ENCODE measurements at regions not wholly inside any gene's neighbourhood (a gene's known extent, or its start where the extent isn't known, plus 50 kb on each side); places are given as distances from the start of the nearest gene placed in this dataset.

DNA sequence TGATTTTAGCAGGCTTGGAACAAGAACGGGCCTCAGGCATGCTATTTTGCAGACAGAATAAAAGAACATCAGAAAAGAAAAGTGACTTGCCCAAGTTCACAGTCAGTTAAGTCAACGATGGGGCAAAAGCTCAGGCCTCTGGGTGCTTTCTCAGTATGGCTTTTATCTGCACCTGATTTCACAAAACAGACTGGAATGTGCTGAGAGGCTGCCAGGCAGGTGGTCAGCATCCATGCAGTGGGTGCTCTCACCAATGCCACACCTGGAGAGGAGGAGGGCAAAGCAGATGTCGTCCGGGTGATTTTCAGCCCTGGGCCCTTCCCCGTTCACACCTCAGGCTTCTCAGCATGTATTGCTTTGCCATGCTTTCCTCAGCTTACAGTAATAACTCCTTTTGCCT lies 854.6 kb downstream of the RNF144A start:
- Histone ChIP-seq H3K36me3 (replicated peaks in 1 of 2) (no peaks in the 10 kb centered on the region), H3K4me3 (no peak overlapping the region), H3K27ac (no peak overlapping the region), H3K9me3 (replicated peaks in 1 of 3) (no peaks in the 10 kb centered on the region), H3K4me1 (replicated peaks in 1 of 2) (no peaks in the 10 kb centered on the region), H3K27me3 (no peaks in the 10 kb centered on the region)
- WGBS, 4 donors: 94 to 98% (median 97%) methylated on average over 4 to 5 of the region's 5 CpGs
- TF ChIP-seq POLR2A (IDR thresholded peaks at IDR 0.05): no peak
- TF ChIP-seq, protein P1, sequence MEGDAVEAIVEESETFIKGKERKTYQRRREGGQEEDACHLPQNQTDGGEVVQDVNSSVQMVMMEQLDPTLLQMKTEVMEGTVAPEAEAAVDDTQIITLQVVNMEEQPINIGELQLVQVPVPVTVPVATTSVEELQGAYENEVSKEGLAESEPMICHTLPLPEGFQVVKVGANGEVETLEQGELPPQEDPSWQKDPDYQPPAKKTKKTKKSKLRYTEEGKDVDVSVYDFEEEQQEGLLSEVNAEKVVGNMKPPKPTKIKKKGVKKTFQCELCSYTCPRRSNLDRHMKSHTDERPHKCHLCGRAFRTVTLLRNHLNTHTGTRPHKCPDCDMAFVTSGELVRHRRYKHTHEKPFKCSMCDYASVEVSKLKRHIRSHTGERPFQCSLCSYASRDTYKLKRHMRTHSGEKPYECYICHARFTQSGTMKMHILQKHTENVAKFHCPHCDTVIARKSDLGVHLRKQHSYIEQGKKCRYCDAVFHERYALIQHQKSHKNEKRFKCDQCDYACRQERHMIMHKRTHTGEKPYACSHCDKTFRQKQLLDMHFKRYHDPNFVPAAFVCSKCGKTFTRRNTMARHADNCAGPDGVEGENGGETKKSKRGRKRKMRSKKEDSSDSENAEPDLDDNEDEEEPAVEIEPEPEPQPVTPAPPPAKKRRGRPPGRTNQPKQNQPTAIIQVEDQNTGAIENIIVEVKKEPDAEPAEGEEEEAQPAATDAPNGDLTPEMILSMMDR (IDR thresholded peaks at IDR 0.05): no peak
- no peak for DNase-seq
- intact Hi-C loops (cut with DNase I): no loop called here

DNA sequence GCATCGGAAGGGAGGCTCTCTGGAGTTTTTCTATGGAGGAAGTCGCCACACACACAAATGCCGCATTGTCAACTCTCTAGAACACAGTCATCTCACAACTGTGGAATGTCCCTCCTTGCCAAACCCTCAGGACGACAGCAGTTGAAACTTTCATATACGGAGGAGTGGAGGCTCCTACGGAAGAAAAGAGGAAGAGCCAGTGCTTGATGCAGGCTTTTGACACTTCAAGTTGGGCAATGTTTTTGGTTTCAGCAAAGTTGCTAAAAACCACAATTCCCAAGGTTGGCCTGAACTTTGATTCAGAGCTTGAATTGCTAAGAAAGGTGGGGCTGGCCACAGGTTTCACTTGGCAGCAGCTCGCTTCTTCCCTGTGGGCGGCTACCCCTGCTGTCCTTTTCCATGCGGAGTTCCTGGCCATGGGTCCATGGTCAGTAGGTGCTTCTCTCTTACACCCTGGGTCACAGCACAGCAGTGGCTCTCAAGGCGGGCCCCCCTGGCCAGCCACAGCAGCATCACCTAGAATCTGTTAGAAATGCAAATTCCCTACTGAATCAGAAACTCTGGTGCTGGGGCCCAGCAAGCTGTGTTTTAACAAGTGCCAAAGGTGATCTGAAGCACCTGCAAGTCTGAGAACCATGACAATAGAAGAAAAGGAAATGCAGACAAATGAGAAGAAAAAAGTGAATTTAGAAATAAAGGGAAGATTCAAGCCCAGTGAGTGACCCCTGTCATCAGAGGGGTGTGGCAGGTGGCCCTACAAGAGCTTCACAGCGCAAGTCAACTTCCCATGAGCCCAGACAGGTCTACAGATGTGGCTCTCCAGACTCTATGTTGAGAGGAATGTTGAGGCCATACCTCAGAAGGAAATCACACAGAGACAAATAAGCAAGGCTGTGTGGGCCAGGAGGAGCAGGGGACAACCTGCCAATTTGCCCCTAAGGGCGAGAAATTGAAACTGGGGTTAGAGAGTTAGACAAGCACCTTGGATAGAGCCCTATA lies 856.4 kb downstream of the RNF144A start:
- no peak for DNase-seq

DNA sequence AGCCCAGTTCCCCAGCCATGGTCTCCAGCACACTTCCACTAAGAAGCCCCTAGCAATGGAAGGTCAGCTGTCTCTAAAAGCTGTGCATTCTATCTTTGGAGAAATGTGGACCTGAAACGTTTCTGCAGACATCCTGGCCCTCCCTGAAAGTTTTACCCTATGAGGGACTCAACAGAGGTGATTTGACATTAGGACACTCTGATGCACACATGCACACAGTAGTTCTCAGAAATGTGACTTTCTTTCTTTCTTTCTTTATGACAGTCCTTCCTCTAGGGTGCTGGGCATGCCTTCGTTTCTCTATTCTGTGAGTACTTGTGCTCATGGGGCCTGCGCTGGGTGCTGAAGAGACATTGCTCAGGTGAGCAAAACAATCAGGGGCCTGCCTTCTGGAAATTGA lies 857.3 kb downstream of the RNF144A start:
- WGBS, 4 donors: 71 to 83% (median 78%) methylated on average over 3 of the region's 3 CpGs
- H3K4me1 ChIP-seq (replicated peaks in 1 of 2): no peaks in the 10 kb centered on the region
- DNase-seq: no peak
- no peak overlapping the region for H3K4me3 ChIP-seq
- no peak overlapping the region for H3K27ac ChIP-seq
- TF ChIP-seq, protein P1 (IDR thresholded peaks at IDR 0.05): no peak
- no peaks in the 10 kb centered on the region for H3K27me3 ChIP-seq
- no peaks in the 10 kb centered on the region for H3K9me3 ChIP-seq (replicated peaks in 1 of 3)
- H3K36me3 ChIP-seq (replicated peaks in 1 of 2): no peaks in the 10 kb centered on the region
- intact Hi-C loops (cut with DNase I): no loop called here

More for the DNA sequence above, 856.4 kb downstream of the RNF144A start:
- 73 to 79% (median 77%) methylated on average over 10 to 12 of the region's 12 CpGs for WGBS, 4 donors
- H3K36me3 ChIP-seq (replicated peaks in 1 of 2): no peaks in the 10 kb centered on the region
- H3K4me1 ChIP-seq (replicated peaks in 1 of 2): no peaks in the 10 kb centered on the region
- TF ChIP-seq, protein P1 (IDR thresholded peaks at IDR 0.05): no peak
- TF ChIP-seq POLR2A (IDR thresholded peaks at IDR 0.05): no peak
- no peak overlapping the region for H3K4me3 ChIP-seq
- H3K27ac ChIP-seq: no peak overlapping the region
- H3K9me3 ChIP-seq (replicated peaks in 1 of 3): no peaks in the 10 kb centered on the region
- intact Hi-C loops (cut with DNase I): no loop called here
- no peaks in the 10 kb centered on the region for H3K27me3 ChIP-seq

DNA sequence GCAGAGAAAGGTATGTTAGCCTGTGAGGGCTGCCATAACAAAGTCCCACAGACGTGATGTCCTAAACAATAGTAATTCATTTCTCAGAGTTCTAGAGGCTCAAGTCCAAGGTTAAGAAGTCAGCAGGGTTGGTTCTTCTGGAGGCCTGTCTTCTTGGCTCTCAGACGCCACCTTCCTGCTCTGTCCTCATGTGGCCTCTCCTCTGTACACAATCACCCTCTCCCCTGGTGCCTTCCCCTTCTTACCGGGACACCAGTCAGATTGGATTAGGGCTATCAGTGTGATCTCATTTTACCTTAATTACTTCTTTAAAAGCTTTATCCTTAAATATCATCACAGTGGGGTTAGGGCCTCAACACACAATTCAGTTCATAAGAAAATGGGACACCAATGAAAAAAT lies 860.5 kb downstream of the RNF144A start:
- Histone ChIP-seq H3K27me3 (no peaks in the 10 kb centered on the region), H3K9me3 (replicated peaks in 1 of 3) (no peaks in the 10 kb centered on the region), H3K4me3 (no peak overlapping the region), H3K27ac (no peak overlapping the region), H3K36me3 (replicated peaks in 1 of 2) (no peaks in the 10 kb centered on the region), H3K4me1 (replicated peaks in 1 of 2) (no peaks in the 10 kb centered on the region)
- TF ChIP-seq, protein P1 (IDR thresholded peaks at IDR 0.05): no peak
- no peak for TF ChIP-seq POLR2A (IDR thresholded peaks at IDR 0.05)
- DNase-seq: no peak
- 85 to 93% (median 88%) methylated on average over 3 of the region's 3 CpGs for WGBS, 4 donors
- intact Hi-C loops (cut with DNase I): no loop called here

Measured in adrenal gland (tissue), 9 donors.